ENCODE measurements at regions not wholly inside any gene's neighbourhood (a gene's known extent, or its start where the extent isn't known, plus 50 kb on each side); places are given as distances from the start of the nearest gene placed in this dataset.

- no peak overlapping the region for H3K4me3 ChIP-seq
- TF ChIP-seq CTCF (IDR thresholded peaks at IDR 0.05) (no peak), POLR2AphosphoS5 (IDR thresholded peaks at IDR 0.05) (no peak), EP300 (IDR thresholded peaks at IDR 0.05) (no peak), POLR2A (IDR thresholded peaks at IDR 0.05) (no peak)
- H3K4me1 ChIP-seq = no peaks in the 10 kb centered on the region
- no peak overlapping the region for H3K27ac ChIP-seq
- WGBS, 2 donors (ENCODE audit: low coverage in 1 of 2) = 31 to 48% methylated on average over 3 of the region's 3 CpGs
- ATAC-seq = no peak
- peaks cover 0 to 23% (median 0%) of the 10 kb centered on the region in 3 donors for H3K9me3 ChIP-seq
- no peaks in the 10 kb centered on the region for H3K27me3 ChIP-seq
- no peaks in the 10 kb centered on the region for H3K36me3 ChIP-seq
These were observed 346.8 kb downstream of the PIK3R1 start for GRCh38 chr5:68562308-68562707.

GRCh38 chr5:68565427-68565826, 349.9 kb downstream of the PIK3R1 start:
- Histone ChIP-seq H3K9me3 (peaks cover 0 to 23% (median 0%) of the 10 kb centered on the region in 3 donors), H3K4me1 (no peaks in the 10 kb centered on the region), H3K27ac (no peak overlapping the region), H3K27me3 (no peaks in the 10 kb centered on the region), H3K36me3 (no peaks in the 10 kb centered on the region), H3K4me3 (no peak overlapping the region)
- 91% methylated on average over 4 of the region's 5 CpGs; no CpG with 5 or more reads in 1 of the 2 donors for WGBS, 2 donors (ENCODE audit: low coverage in 1 of 2)
- ATAC-seq = no peak
- TF ChIP-seq POLR2A (IDR thresholded peaks at IDR 0.05) (no peak), EP300 (IDR thresholded peaks at IDR 0.05) (no peak), CTCF (IDR thresholded peaks at IDR 0.05) (no peak), POLR2AphosphoS5 (IDR thresholded peaks at IDR 0.05) (no peak)

GRCh38 chr5:68576805-68577204, 361.2 kb downstream of the PIK3R1 start:
- ATAC-seq = no peak
- Histone ChIP-seq H3K27ac (no peak overlapping the region), H3K4me3 (no peak overlapping the region), H3K36me3 (no peaks in the 10 kb centered on the region), H3K27me3 (no peaks in the 10 kb centered on the region), H3K4me1 (no peaks in the 10 kb centered on the region), H3K9me3 (peaks cover 0 to 13% (median 0%) of the 10 kb centered on the region in 3 donors)
- 63 to 81% methylated on average over 1 of the region's 1 CpG for WGBS, 2 donors (ENCODE audit: low coverage in 1 of 2)
- no peak for TF ChIP-seq POLR2AphosphoS5 (IDR thresholded peaks at IDR 0.05)

- ATAC-seq = no peak
- TF ChIP-seq CTCF (IDR thresholded peaks at IDR 0.05) (no peak), POLR2A (IDR thresholded peaks at IDR 0.05) (no peak), POLR2AphosphoS5 (IDR thresholded peaks at IDR 0.05) (no peak), EP300 (IDR thresholded peaks at IDR 0.05) (no peak)
- H3K9me3 ChIP-seq = peaks cover 0 to 4% (median 0%) of the 10 kb centered on the region in 3 donors
- no peak overlapping the region for H3K27ac ChIP-seq
- no peaks in the 10 kb centered on the region for H3K27me3 ChIP-seq
- H3K4me3 ChIP-seq = no peak overlapping the region
- 89 to 92% methylated on average over 1 of the region's 1 CpG for WGBS, 2 donors (ENCODE audit: low coverage in 1 of 2)
- H3K4me1 ChIP-seq = no peaks in the 10 kb centered on the region
- H3K36me3 ChIP-seq = no peaks in the 10 kb centered on the region
These were observed 366.7 kb downstream of the PIK3R1 start for GRCh38 chr5:68582284-68582683.

GRCh38 chr5:68587171-68587570, 371.6 kb downstream of the PIK3R1 start:
- TF ChIP-seq EP300 (IDR thresholded peaks at IDR 0.05) (no peak), POLR2A (IDR thresholded peaks at IDR 0.05) (no peak), POLR2AphosphoS5 (IDR thresholded peaks at IDR 0.05) (no peak), CTCF (IDR thresholded peaks at IDR 0.05) (no peak)
- ATAC-seq = no peak
- H3K4me3 ChIP-seq = no peak overlapping the region
- H3K27me3 ChIP-seq = no peaks in the 10 kb centered on the region
- no peaks in the 10 kb centered on the region for H3K36me3 ChIP-seq
- H3K27ac ChIP-seq = no peak overlapping the region
- no peaks in the 10 kb centered on the region for H3K4me1 ChIP-seq
- no peaks in the 10 kb centered on the region for H3K9me3 ChIP-seq

Data from gastroesophageal sphincter (tissue), 4 donors.